GM20000 (cell line): ENCODE measurements at regions not wholly inside any gene's neighbourhood (a gene's known extent, or its start where the extent isn't known, plus 50 kb on each side); places are given as distances from the start of the nearest gene placed in this dataset.

Experiments used
- DNase-seq: peaks from one replicate; pipeline ENCODE4 v3.0.0; 2012; ENCODE audit warnings: low spot score
- CTCF ChIP-seq: IDR thresholded peaks from 2 replicates; pipeline ENCODE4 v1.5.1; 2012; ENCODE audit warnings: mild to moderate bottlenecking, control low read depth; ENCODE audit errors: extremely low read depth, missing control alignments

GRCh38 chr1:82319546-82319945 lies 518.8 kb downstream of the ADGRL2 start:
- no peak for TF ChIP-seq CTCF
- DNase-seq, result no peak

DNA sequence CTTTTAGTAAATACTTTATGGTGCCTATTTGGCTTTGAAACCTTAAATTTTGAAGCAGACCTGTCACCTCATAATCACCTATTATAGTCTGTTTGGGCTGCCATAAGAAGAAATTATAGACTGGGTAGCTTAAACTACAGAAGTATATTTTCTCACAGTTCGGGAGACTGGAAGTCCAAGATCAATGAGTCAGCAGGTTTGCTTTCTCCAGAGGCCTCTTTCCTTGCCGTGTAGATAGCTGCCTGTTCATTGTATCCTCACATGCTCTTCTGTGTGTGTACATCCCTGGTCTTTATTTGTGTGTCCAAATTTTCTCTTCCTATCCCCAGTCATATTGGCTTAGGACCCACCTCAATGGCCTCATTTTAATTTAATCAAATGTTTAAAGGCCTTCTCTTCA lies 518.2 kb downstream of the ADGRL2 start:
- DNase-seq, result no peak
- no peak for TF ChIP-seq CTCF

GRCh38 chr1:82318265-82318664 lies 517.5 kb downstream of the ADGRL2 start:
- TF ChIP-seq CTCF, result no peak
- no peak for DNase-seq

GRCh38 chr1:82317671-82318070 lies 516.9 kb downstream of the ADGRL2 start:
- no peak for DNase-seq
- TF ChIP-seq CTCF, result no peak

GRCh38 chr1:82299656-82300055 lies 498.9 kb downstream of the ADGRL2 start:
- DNase-seq, result no peak
- TF ChIP-seq CTCF, result no peak

DNA sequence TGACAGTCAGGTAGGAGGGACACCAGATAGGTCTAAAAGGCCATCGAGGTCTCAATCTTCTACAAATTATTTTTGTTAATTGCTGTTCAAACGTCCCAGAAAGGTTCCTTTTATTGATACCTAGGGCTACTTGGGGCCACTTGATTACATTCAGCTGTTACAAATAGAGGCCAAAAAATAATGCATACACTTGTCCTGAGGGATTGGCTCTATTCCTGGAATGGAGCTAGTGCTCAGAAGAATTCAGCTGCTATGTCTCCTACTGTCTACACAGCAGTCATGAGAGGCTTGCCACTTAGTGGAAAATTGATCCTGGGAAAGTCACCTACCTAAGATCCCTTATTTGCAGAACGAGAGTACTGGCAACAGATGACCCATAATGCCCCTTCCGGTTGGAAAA lies 498.3 kb downstream of the ADGRL2 start:
- no peak for DNase-seq
- no peak for TF ChIP-seq CTCF

GRCh38 chr1:82297139-82297896 lies 496.6 kb downstream of the ADGRL2 start:
- no peak for TF ChIP-seq CTCF
- no peak for DNase-seq
